GM12875 (cell line): ENCODE measurements at regions not wholly inside any gene's neighbourhood (a gene's known extent, or its start where the extent isn't known, plus 50 kb on each side); places are given as distances from the start of the nearest gene placed in this dataset.

ENCODE experiments used
- H3K4me3 ChIP-seq: one replicate; pipeline ENCODE4 v1.5.1; 2011; ENCODE audit warnings: low read depth, low read length, control low read depth
- TF ChIP-seq, protein P1 (sequence below): IDR thresholded peaks from 2 replicates; pipeline ENCODE4 v1.5.1; 2011; ENCODE audit warnings: low read depth, mild to moderate bottlenecking, control low read depth, inconsistent platforms, low read length, moderate library complexity, borderline replicate concordance; ENCODE audit not compliant: insufficient read depth

DNA sequence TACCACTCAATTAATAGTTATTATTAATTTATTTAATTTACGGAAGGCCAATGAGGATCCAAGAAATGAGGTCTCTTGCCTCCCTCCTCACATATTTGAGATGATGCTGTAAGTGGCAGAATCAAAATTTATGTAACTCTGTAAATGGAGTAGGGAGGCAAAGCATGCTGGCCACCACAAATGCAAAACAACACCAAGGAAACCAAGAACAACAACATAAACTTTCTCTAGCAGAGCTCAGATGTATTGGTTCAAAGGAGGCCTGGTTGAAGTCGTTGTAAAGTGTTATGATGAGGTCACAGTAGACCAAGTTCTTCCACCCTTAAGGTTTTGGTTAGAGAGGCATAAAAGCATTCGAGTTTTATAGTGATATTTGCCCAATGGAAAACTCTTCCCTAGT is 194.8 kb upstream of the FAT1 start:
- TF ChIP-seq, protein P1, sequence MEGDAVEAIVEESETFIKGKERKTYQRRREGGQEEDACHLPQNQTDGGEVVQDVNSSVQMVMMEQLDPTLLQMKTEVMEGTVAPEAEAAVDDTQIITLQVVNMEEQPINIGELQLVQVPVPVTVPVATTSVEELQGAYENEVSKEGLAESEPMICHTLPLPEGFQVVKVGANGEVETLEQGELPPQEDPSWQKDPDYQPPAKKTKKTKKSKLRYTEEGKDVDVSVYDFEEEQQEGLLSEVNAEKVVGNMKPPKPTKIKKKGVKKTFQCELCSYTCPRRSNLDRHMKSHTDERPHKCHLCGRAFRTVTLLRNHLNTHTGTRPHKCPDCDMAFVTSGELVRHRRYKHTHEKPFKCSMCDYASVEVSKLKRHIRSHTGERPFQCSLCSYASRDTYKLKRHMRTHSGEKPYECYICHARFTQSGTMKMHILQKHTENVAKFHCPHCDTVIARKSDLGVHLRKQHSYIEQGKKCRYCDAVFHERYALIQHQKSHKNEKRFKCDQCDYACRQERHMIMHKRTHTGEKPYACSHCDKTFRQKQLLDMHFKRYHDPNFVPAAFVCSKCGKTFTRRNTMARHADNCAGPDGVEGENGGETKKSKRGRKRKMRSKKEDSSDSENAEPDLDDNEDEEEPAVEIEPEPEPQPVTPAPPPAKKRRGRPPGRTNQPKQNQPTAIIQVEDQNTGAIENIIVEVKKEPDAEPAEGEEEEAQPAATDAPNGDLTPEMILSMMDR = no peak

DNA sequence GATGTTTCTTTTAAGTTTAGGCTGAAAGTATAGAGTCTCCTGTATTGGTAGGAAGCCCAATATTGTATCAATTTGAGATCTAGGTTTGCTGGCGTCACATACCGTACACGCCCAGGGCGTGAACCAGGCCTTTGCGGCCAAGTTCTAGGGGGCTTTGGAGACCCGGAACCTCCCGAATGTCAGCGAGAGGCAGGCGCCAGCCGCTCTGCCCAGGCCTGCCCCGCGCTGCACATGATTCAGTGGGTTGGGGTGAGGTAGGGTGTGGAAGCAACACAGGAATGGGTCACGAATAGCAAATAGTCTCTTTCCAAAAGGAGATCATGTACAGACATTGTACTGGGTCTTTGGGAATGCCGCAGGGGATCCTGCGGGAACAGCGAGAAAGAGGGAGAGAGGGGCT is 195.7 kb upstream of the FAT1 start:
- no peak overlapping the region for H3K4me3 ChIP-seq
- TF ChIP-seq, protein P1 = no peak

More for the DNA sequence above, 194.8 kb upstream of the FAT1 start:
- H3K4me3 ChIP-seq = no peak overlapping the region

DNA sequence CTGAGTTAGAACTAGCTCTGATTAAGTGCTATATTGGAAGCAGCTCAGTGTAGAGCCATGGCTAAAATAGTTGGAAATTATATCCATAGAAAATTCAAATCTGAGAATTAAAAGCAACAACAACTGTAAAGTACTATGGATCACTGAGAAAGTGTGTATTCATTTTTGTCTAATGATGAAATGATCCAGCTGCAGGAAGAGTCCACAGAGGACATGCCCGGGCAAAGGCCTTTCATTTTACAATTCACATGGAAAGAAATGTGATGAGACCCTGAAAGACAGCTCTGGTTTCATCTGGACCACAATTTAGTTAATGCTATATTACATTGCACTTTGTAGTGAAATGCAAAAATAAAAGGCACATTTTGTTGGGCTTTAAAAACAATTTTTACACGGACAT is 196.8 kb upstream of the FAT1 start:
- H3K4me3 ChIP-seq = no peak overlapping the region

DNA sequence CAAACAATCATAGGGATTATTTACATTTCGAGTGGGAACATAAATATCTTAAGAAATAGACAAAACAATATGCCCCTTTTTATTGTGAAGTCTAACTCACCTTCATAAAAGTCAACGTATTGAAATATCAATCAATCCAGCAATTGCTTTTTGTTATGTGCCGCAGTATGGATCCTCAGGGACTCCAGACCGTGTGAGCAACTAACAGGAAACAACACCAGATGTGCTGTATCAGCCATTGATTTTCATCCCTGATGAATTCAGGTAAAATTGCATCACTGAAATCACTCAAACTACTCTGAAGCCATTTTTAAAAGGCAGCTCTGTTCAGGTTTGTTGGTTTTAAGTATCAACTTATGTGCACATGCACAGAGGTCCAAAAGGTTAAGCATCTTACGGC is 197.3 kb upstream of the FAT1 start:
- TF ChIP-seq, protein P1 = no peak
- no peak overlapping the region for H3K4me3 ChIP-seq

More for the DNA sequence above, 196.8 kb upstream of the FAT1 start:
- TF ChIP-seq, protein P1 = no peak

DNA sequence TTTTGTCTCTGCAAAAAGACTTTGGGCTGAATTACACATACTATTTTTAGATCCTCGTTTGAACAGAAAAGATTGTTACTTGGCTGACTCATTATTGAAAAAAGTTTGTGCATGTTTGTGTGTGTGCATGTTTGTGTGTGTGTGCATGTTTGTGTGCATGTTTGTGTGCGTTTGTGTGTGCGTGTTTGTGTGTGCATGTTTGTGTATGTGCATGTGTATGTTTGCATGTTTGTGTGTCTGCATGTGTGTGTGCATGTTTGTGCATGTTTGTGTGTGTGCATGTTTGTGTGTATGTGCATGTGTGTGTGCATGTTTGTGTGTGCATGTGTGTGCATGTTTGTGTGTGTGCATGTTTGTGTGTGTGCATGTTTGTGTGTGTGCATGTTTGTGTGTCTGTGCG is 201.1 kb upstream of the FAT1 start:
- TF ChIP-seq, protein P1 = no peak
- no peak overlapping the region for H3K4me3 ChIP-seq

DNA sequence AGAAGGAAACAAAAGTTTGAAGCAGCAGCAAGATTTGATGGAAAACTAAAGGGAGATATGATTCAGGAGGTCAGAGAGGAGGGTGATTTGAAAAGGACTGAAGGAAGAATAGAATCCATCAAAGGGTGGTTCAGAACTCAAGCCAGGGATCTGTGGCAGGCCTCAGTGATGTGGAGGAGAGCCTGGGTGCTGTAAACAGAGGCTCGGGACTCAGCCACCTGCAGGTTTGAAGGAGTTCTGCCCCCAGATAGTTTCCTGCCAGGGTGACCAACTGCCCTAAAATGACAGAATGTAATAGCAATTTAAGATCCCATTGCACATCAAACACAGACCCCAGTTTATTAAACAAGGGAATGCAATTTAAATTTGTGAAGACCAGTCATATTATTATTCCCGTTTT is 204.0 kb upstream of the FAT1 start:
- TF ChIP-seq, protein P1 = no peak
- H3K4me3 ChIP-seq = no peak overlapping the region

DNA sequence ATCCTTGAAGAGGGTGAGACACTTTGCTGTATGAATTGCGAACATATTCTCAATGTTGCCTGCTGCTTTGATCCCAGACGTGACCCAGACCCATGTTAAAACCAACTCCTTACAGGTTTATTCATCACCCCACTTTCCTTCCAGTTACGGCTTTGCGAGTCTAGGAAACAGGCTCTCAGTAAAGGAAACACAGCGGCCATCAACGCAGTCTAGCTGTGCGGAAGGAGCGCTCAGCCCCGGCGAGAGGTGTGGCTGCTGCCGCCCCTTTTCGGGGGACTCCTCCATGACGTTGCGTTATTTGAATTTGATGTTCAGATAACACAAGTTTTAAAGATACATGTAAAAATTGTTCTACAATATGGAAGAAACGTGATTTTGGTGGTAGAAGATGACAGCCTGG is 206.4 kb upstream of the FAT1 start:
- H3K4me3 ChIP-seq = no peak overlapping the region
- TF ChIP-seq, protein P1 = no peak
